Endodermal cell (in vitro differentiated cells): ENCODE measurements at regions not wholly inside any gene's neighbourhood (a gene's known extent, or its start where the extent isn't known, plus 50 kb on each side); places are given as distances from the start of the nearest gene placed in this dataset.

Experiments
- DNase-seq: peaks from one replicate; pipeline ENCODE4 v3.0.0-alpha.2; 2017
- H3K27ac ChIP-seq: 2 replicates; pipeline ENCODE4 v1.5.1; 2013; ENCODE audit warnings: mild to moderate bottlenecking, low read depth, low read length, moderate library complexity
- H3K27me3 ChIP-seq: 2 replicates; pipeline ENCODE4 v1.6.1; 2013; ENCODE audit warnings: mild to moderate bottlenecking, low read length, moderate library complexity; ENCODE audit not compliant: insufficient read depth, control insufficient read depth, poor library complexity, severe bottlenecking
- H3K36me3 ChIP-seq: 2 replicates; pipeline ENCODE4 v1.7.0; 2013; ENCODE audit warnings: mild to moderate bottlenecking, low read length, moderate library complexity; ENCODE audit not compliant: control insufficient read depth, insufficient read depth
- H3K4me1 ChIP-seq: one replicate; pipeline ENCODE4 v1.7.0; 2013; ENCODE audit warnings: low read length; ENCODE audit not compliant: control insufficient read depth, insufficient read depth
- H3K4me3 ChIP-seq: 2 replicates; pipeline ENCODE4 v1.5.1; 2013; ENCODE audit warnings: mild to moderate bottlenecking, low read length, moderate library complexity
- H3K9ac ChIP-seq: 2 replicates; pipeline ENCODE4 v1.6.1; 2013; ENCODE audit warnings: mild to moderate bottlenecking, low read length, moderate library complexity; ENCODE audit not compliant: poor library complexity, severe bottlenecking; ENCODE audit errors: extremely low read depth
- H3K9me3 ChIP-seq: 2 replicates; pipeline ENCODE4 v1.6.1; 2013; ENCODE audit warnings: mild to moderate bottlenecking, low read length, moderate library complexity; ENCODE audit not compliant: control insufficient read depth
- H3K27ac Mint-ChIP-seq: 2 replicates; pipeline ENCODE4 v1.8.0; 2020; ENCODE audit warnings: mixed read lengths
- H3K27me3 Mint-ChIP-seq: 2 replicates; pipeline ENCODE4 v1.8.0; 2021; ENCODE audit warnings: mild to moderate bottlenecking, mixed read lengths; ENCODE audit not compliant: insufficient read depth
- H3K36me3 Mint-ChIP-seq: 2 replicates; pipeline ENCODE4 v1.8.0; 2020; ENCODE audit warnings: low read depth, mixed read lengths
- H3K4me1 Mint-ChIP-seq: 2 replicates; pipeline ENCODE4 v1.8.0; 2020; ENCODE audit warnings: mixed read lengths
- H3K4me3 Mint-ChIP-seq: 2 replicates; pipeline ENCODE4 v1.8.0; 2020; ENCODE audit warnings: mild to moderate bottlenecking, moderate library complexity, mixed read lengths
- H3K9me3 Mint-ChIP-seq: 2 replicates; pipeline ENCODE4 v1.8.0; 2020; ENCODE audit warnings: mild to moderate bottlenecking, mixed read lengths
- whole genome bisulfite sequencing, 2 experiments: methylation state at CpG; one replicate each; pipeline versions ENCODE4 v1.1.5 to v1.1.7; 2013; ENCODE audit warnings: missing lambda C conversion rate in 2 of 2, mixed read lengths in 1 of 2; ENCODE audit not compliant: insufficient coverage in 1 of 2, insufficient read length in 1 of 2; 5-methylcytosine and 5-hydroxymethylcytosine counted together
- TF ChIP-seq, protein P1 (sequence below): fragments of 200-600 bp; sonication (generic); conservative IDR thresholded peaks from 2 replicates; pipeline ENCODE4 v1.5.0; 2021; ENCODE audit warnings: antibody characterized with exemption, mild to moderate bottlenecking

DNA sequence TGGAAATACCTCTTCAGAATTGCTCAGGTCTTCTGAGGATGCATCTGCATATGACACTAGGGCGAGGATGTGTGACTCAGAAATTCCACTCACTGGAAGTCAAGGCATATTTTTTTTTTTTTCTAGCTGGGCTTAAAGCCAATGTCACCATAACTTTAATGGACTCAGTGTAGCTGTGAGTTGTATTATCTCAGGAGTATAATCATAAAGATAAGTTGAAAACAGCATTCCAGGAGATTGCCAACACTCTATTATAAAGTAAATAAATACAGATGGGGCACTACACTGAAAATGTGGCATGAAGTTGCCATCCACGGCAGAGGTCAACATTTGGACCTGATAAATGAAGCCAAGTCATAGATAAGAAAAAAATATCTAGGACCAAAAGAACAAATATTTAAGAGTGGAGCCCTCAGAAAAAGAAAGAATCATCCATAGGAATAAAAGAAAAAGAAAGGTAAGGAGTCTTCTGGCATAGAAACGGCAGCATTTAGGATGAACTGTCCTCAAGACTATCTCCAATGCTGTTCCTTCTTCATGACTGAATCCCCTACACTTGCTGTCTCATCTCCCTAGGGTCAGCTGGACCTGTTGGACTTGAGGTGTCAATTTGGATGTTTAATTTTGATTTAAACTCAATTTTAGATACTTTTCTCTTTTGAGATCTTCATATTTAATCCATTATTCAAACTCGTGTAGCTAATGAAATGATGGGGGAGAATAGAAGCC is 72.9 kb upstream of the CAV2 start:
- DNase-seq = no peak
- no peak overlapping the region for H3K27ac Mint-ChIP-seq
- H3K27me3 Mint-ChIP-seq = no peaks in the 10 kb centered on the region
- TF ChIP-seq, protein P1, sequence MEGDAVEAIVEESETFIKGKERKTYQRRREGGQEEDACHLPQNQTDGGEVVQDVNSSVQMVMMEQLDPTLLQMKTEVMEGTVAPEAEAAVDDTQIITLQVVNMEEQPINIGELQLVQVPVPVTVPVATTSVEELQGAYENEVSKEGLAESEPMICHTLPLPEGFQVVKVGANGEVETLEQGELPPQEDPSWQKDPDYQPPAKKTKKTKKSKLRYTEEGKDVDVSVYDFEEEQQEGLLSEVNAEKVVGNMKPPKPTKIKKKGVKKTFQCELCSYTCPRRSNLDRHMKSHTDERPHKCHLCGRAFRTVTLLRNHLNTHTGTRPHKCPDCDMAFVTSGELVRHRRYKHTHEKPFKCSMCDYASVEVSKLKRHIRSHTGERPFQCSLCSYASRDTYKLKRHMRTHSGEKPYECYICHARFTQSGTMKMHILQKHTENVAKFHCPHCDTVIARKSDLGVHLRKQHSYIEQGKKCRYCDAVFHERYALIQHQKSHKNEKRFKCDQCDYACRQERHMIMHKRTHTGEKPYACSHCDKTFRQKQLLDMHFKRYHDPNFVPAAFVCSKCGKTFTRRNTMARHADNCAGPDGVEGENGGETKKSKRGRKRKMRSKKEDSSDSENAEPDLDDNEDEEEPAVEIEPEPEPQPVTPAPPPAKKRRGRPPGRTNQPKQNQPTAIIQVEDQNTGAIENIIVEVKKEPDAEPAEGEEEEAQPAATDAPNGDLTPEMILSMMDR = no peak
- H3K4me1 Mint-ChIP-seq = peaks cover 2% of the 10 kb centered on the region
- no peak overlapping the region for H3K9ac ChIP-seq
- no peak overlapping the region for H3K27ac ChIP-seq
- no peaks in the 10 kb centered on the region for H3K36me3 ChIP-seq
- WGBS, 2 experiments = 84 to 100% methylated on average over 3 to 4 of the region's 4 CpGs
- H3K9me3 ChIP-seq = no peaks in the 10 kb centered on the region
- H3K36me3 Mint-ChIP-seq = no peaks in the 10 kb centered on the region
- H3K27me3 ChIP-seq = no peaks in the 10 kb centered on the region
- no peak overlapping the region for H3K4me3 ChIP-seq
- no peaks in the 10 kb centered on the region for H3K9me3 Mint-ChIP-seq
- H3K4me3 Mint-ChIP-seq = no peak overlapping the region
- no peaks in the 10 kb centered on the region for H3K4me1 ChIP-seq

GRCh38 chr7:116429986-116430619 is 69.4 kb upstream of the CAV2 start:
- Histone ChIP-seq H3K9ac (no peak overlapping the region), H3K4me3 (no peak overlapping the region), H3K27me3 (no peaks in the 10 kb centered on the region), H3K4me1 (no peaks in the 10 kb centered on the region), H3K36me3 (no peaks in the 10 kb centered on the region), H3K9me3 (no peaks in the 10 kb centered on the region), H3K27ac (no peak overlapping the region)
- Mint-ChIP-seq H3K36me3 (no peaks in the 10 kb centered on the region), H3K4me1 (peaks cover 2% of the 10 kb centered on the region), H3K27ac (no peak overlapping the region), H3K27me3 (no peaks in the 10 kb centered on the region), H3K9me3 (no peaks in the 10 kb centered on the region), H3K4me3 (no peak overlapping the region)
- TF ChIP-seq, protein P1 = no peak
- 90% methylated on average over 1 of the region's 1 CpG; no CpG with 5 or more reads in 1 of the 2 experiments for WGBS, 2 experiments
- no peak for DNase-seq

DNA sequence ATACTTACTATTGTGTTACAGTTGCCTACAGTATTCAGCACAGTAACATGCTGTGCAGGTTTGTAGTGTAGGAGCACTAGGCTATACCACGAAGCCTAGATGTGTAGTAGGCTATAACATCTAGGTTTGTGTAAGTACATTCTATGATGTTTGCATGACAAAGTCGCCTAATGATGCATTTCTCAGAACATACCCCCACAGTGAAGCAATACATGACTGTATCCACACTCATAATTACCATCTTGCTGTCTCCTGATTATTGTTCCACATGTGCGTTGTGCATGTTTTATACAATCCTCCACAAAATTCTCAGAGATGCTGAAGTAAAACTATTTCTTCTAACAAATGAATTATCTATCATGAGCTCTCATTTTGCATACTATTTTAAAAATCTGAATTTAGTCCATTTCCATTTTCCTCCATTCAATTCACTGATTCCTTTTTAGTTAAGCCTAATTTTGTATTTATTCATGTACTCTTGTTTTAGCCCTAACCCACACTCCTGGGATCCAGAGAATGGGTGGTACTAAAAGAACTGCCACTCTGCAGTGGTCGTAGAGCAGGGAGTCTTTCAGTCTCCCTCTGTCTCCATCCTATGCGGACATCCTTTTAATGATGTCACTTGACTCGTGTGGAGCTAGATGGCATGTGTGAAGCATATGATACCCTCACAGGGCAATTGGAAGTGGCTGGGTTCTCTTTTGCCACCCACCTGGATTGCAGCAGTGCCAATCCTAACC is 67.6 kb upstream of the CAV2 start:
- Histone ChIP-seq H3K27ac (no peak overlapping the region), H3K27me3 (no peaks in the 10 kb centered on the region), H3K4me3 (no peak overlapping the region), H3K9me3 (no peaks in the 10 kb centered on the region), H3K4me1 (no peaks in the 10 kb centered on the region), H3K9ac (no peak overlapping the region), H3K36me3 (no peaks in the 10 kb centered on the region)
- H3K9me3 Mint-ChIP-seq = no peaks in the 10 kb centered on the region
- H3K27me3 Mint-ChIP-seq = no peaks in the 10 kb centered on the region
- no peaks in the 10 kb centered on the region for H3K36me3 Mint-ChIP-seq
- no peak overlapping the region for H3K4me3 Mint-ChIP-seq
- TF ChIP-seq, protein P1 = no peak
- H3K27ac Mint-ChIP-seq = no peak overlapping the region
- DNase-seq = no peak
- peaks cover 2% of the 10 kb centered on the region for H3K4me1 Mint-ChIP-seq
- WGBS, 2 experiments = 92 to 99% methylated on average over 5 to 6 of the region's 6 CpGs
